CD8-positive, alpha-beta memory T cell (primary cell): ENCODE measurements at regions not wholly inside any gene's neighbourhood (a gene's known extent, or its start where the extent isn't known, plus 50 kb on each side); places are given as distances from the start of the nearest gene placed in this dataset.
"Not testable (repeated sequence)": the region's sequence is repeated elsewhere in the genome, so short reads cannot be mapped to it uniquely, and the experiment has no call there.

Experiments
- CTCF ChIA-PET: fragments of 350-600 bp; sonication (Branson Sonifier 250); formaldehyde crosslinking; loops from one replicate; lab custom pipeline; 2021; ENCODE audit warnings: antibody characterized with exemption; lab: Charles Lee
- POLR2A ChIA-PET: fragments of 350-600 bp; sonication (Branson Sonifier 250); formaldehyde crosslinking; loops from one replicate; lab custom pipeline; 2021; ENCODE audit warnings: antibody characterized with exemption; lab: Charles Lee
- DNase-seq, 5 donors: peaks; one replicate each; pipeline versions ENCODE4 v3.0.0 to v3.0.0-alpha.2; 2020 to 2022; ENCODE audit warnings: mixed read lengths in 1 of 5
- H3K27ac ChIP-seq: one replicate; pipeline ENCODE4 v1.7.0; 2013; ENCODE audit warnings: low read depth, mild to moderate bottlenecking, low read length, moderate library complexity
- H3K27me3 ChIP-seq: 2 replicates; pipeline ENCODE4 v1.7.0; 2013; ENCODE audit warnings: low read length, mild to moderate bottlenecking; ENCODE audit not compliant: insufficient read depth, poor library complexity, severe bottlenecking
- H3K36me3 ChIP-seq: 2 replicates; pipeline ENCODE4 v1.7.0; 2013; ENCODE audit warnings: mild to moderate bottlenecking, low read length, moderate library complexity; ENCODE audit not compliant: insufficient read depth
- H3K4me1 ChIP-seq: 2 replicates; pipeline ENCODE4 v1.7.0; 2013; ENCODE audit warnings: mild to moderate bottlenecking, low read length, moderate library complexity; ENCODE audit not compliant: insufficient read depth
- H3K4me3 ChIP-seq: 2 replicates; pipeline ENCODE4 v1.7.0; 2013; ENCODE audit warnings: mild to moderate bottlenecking, low read length
- H3K9me3 ChIP-seq: 2 replicates; pipeline ENCODE4 v1.7.0; 2013; ENCODE audit warnings: mild to moderate bottlenecking, low read length
- H3K27ac Mint-ChIP-seq, 8 donors: one replicate each; pipeline ENCODE4 v1.8.0; 2020 to 2021; ENCODE audit warnings: mixed read lengths in 8 of 8, mild to moderate bottlenecking in 6 of 8, inconsistent platforms in 3 of 8, moderate library complexity in 3 of 8
- H3K27me3 Mint-ChIP-seq, 2 donors: one replicate each; pipeline ENCODE4 v1.8.0; 2020 to 2021; ENCODE audit warnings: mixed read lengths in 2 of 2, mild to moderate bottlenecking in 1 of 2, moderate library complexity in 1 of 2
- H3K36me3 Mint-ChIP-seq, 3 donors: one replicate each; pipeline ENCODE4 v1.8.0; 2020 to 2021; ENCODE audit warnings: mixed read lengths in 3 of 3, inconsistent platforms in 1 of 3, mild to moderate bottlenecking in 1 of 3
- H3K4me1 Mint-ChIP-seq, 3 donors: one replicate each; pipeline ENCODE4 v1.8.0; 2020 to 2021; ENCODE audit warnings: mixed read lengths in 3 of 3, inconsistent platforms in 1 of 3, mild to moderate bottlenecking in 1 of 3
- H3K4me3 Mint-ChIP-seq, 7 donors: one replicate each; pipeline ENCODE4 v1.8.0; 2020 to 2021; ENCODE audit warnings: mixed read lengths in 7 of 7, mild to moderate bottlenecking in 6 of 7, moderate library complexity in 4 of 7, inconsistent platforms in 2 of 7
- H3K9me3 Mint-ChIP-seq, 5 donors: one replicate each; pipeline ENCODE4 v1.8.0; 2020 to 2022; ENCODE audit warnings: mixed read lengths in 5 of 5, mild to moderate bottlenecking in 3 of 5, moderate library complexity in 2 of 5, inconsistent platforms in 1 of 5

GRCh38 chr17:31733326-31733725 is 125.7 kb downstream of the COPRS start:
- no peaks in the 10 kb centered on the region for H3K27me3 ChIP-seq
- H3K4me1 ChIP-seq = no peaks in the 10 kb centered on the region
- peaks cover 0 to 2% (median 0%) of the 10 kb centered on the region in 3 donors for H3K36me3 Mint-ChIP-seq
- H3K36me3 ChIP-seq = no peaks in the 10 kb centered on the region
- H3K27me3 Mint-ChIP-seq = peaks cover 4 to 34% of the 10 kb centered on the region in 2 donors
- no peaks in the 10 kb centered on the region for H3K4me1 Mint-ChIP-seq
- H3K9me3 ChIP-seq = no peaks in the 10 kb centered on the region
- POLR2A ChIA-PET = no interaction called here
- no peak for DNase-seq
- H3K27ac ChIP-seq = no peak overlapping the region
- no peak overlapping the region for H3K4me3 ChIP-seq
- H3K4me3 Mint-ChIP-seq = no peak overlapping the region
- peaks cover 0 to 2% (median 0%) of the 10 kb centered on the region in 5 donors for H3K9me3 Mint-ChIP-seq
- H3K27ac Mint-ChIP-seq = no peak overlapping the region
- CTCF ChIA-PET = no interaction called here

GRCh38 chr17:31731585-31732154 is 127.4 kb downstream of the COPRS start:
- peaks cover 3 to 34% of the 10 kb centered on the region in 2 donors for H3K27me3 Mint-ChIP-seq
- H3K4me1 ChIP-seq, H3K9me3 Mint-ChIP-seq, H3K4me3 ChIP-seq, H3K4me1 Mint-ChIP-seq, POLR2A ChIA-PET, H3K27me3 ChIP-seq, H3K36me3 ChIP-seq, H3K27ac Mint-ChIP-seq, H3K4me3 Mint-ChIP-seq, H3K27ac ChIP-seq, H3K36me3 Mint-ChIP-seq, DNase-seq, CTCF ChIA-PET, H3K9me3 ChIP-seq: not testable (repeated sequence)

GRCh38 chr17:31731118-31731517 is 127.9 kb downstream of the COPRS start:
- Histone ChIP-seq H3K36me3 (no peaks in the 10 kb centered on the region), H3K27ac (no peak overlapping the region), H3K27me3 (no peaks in the 10 kb centered on the region), H3K4me1 (no peaks in the 10 kb centered on the region), H3K4me3 (no peak overlapping the region), H3K9me3 (no peaks in the 10 kb centered on the region)
- H3K27me3 Mint-ChIP-seq = peaks cover 1 to 31% of the 10 kb centered on the region in 2 donors
- H3K36me3 Mint-ChIP-seq = no peaks in the 10 kb centered on the region
- H3K27ac Mint-ChIP-seq = no peak overlapping the region
- H3K4me1 Mint-ChIP-seq = no peaks in the 10 kb centered on the region
- peaks cover 0 to 2% (median 0%) of the 10 kb centered on the region in 5 donors for H3K9me3 Mint-ChIP-seq
- CTCF ChIA-PET = no interaction called here
- POLR2A ChIA-PET = no interaction called here
- no peak overlapping the region for H3K4me3 Mint-ChIP-seq
- DNase-seq = no peak

GRCh38 chr17:31726980-31727427 is 132.0 kb downstream of the COPRS start:
- CTCF ChIA-PET = no interaction called here

GRCh38 chr17:31724619-31725018 is 134.4 kb downstream of the COPRS start:
- POLR2A ChIA-PET = no interaction called here

More at GRCh38 chr17:31726980-31727427, 132.0 kb downstream of the COPRS start:
- Histone ChIP-seq H3K27me3 (no peaks in the 10 kb centered on the region), H3K36me3 (no peaks in the 10 kb centered on the region), H3K4me1 (no peaks in the 10 kb centered on the region), H3K9me3 (no peaks in the 10 kb centered on the region), H3K4me3 (no peak overlapping the region), H3K27ac (no peak overlapping the region)
- Mint-ChIP-seq H3K27me3 (peaks cover 1 to 38% of the 10 kb centered on the region in 2 donors), H3K9me3 (peaks cover 0 to 2% (median 0%) of the 10 kb centered on the region in 5 donors), H3K27ac (no peak overlapping the region), H3K4me1 (no peaks in the 10 kb centered on the region), H3K4me3 (no peak overlapping the region), H3K36me3 (no peaks in the 10 kb centered on the region)
- POLR2A ChIA-PET = no interaction called here
- DNase-seq = no peak

GRCh38 chr17:31724026-31724425 is 135.0 kb downstream of the COPRS start:
- H3K36me3 ChIP-seq = no peaks in the 10 kb centered on the region
- no peak overlapping the region for H3K27ac Mint-ChIP-seq
- H3K36me3 Mint-ChIP-seq = no peaks in the 10 kb centered on the region
- H3K27me3 ChIP-seq = no peaks in the 10 kb centered on the region
- H3K4me1 ChIP-seq = no peaks in the 10 kb centered on the region
- H3K4me3 Mint-ChIP-seq = no peak overlapping the region
- H3K9me3 Mint-ChIP-seq = peaks cover 0 to 2% (median 0%) of the 10 kb centered on the region in 5 donors
- ChIA-PET POLR2A (no interaction called here), CTCF (no interaction called here)
- DNase-seq = no peak
- H3K27ac ChIP-seq = no peak overlapping the region
- H3K27me3 Mint-ChIP-seq = peaks cover 2 to 49% of the 10 kb centered on the region in 2 donors
- H3K4me3 ChIP-seq = no peak overlapping the region
- H3K4me1 Mint-ChIP-seq = no peaks in the 10 kb centered on the region
- no peaks in the 10 kb centered on the region for H3K9me3 ChIP-seq

More at GRCh38 chr17:31724619-31725018, 134.4 kb downstream of the COPRS start:
- no peak overlapping the region for H3K4me3 ChIP-seq
- Mint-ChIP-seq H3K9me3 (peaks cover 0 to 2% (median 0%) of the 10 kb centered on the region in 5 donors), H3K4me3 (no peak overlapping the region), H3K27me3 (peaks cover 2 to 44% of the 10 kb centered on the region in 2 donors), H3K36me3 (no peaks in the 10 kb centered on the region), H3K27ac (no peak overlapping the region), H3K4me1 (no peaks in the 10 kb centered on the region)
- H3K9me3 ChIP-seq = no peaks in the 10 kb centered on the region
- H3K36me3 ChIP-seq = no peaks in the 10 kb centered on the region
- DNase-seq = no peak
- no peaks in the 10 kb centered on the region for H3K4me1 ChIP-seq
- H3K27ac ChIP-seq = no peak overlapping the region
- no peaks in the 10 kb centered on the region for H3K27me3 ChIP-seq
- CTCF ChIA-PET = no interaction called here

- CTCF ChIA-PET = no interaction called here
Observed at GRCh38 chr17:31722251-31723056, 136.6 kb downstream of the COPRS start.

GRCh38 chr17:31721291-31722025 is 137.6 kb downstream of the COPRS start:
- Histone ChIP-seq H3K27ac (no peak overlapping the region), H3K36me3 (no peaks in the 10 kb centered on the region), H3K9me3 (no peaks in the 10 kb centered on the region), H3K27me3 (no peaks in the 10 kb centered on the region), H3K4me1 (no peaks in the 10 kb centered on the region), H3K4me3 (no peak overlapping the region)
- CTCF ChIA-PET = no interaction called here
- DNase-seq = no peak
- H3K4me1 Mint-ChIP-seq = no peaks in the 10 kb centered on the region
- H3K9me3 Mint-ChIP-seq = peaks cover 0 to 2% (median 0%) of the 10 kb centered on the region in 5 donors
- H3K36me3 Mint-ChIP-seq = no peaks in the 10 kb centered on the region
- H3K27ac Mint-ChIP-seq = no peak overlapping the region
- peaks cover 5 to 40% of the 10 kb centered on the region in 2 donors for H3K27me3 Mint-ChIP-seq
- POLR2A ChIA-PET = no interaction called here
- no peak overlapping the region for H3K4me3 Mint-ChIP-seq

More at GRCh38 chr17:31722251-31723056, 136.6 kb downstream of the COPRS start:
- H3K4me3 ChIP-seq = no peak overlapping the region
- POLR2A ChIA-PET = no interaction called here
- DNase-seq = no peak
- no peaks in the 10 kb centered on the region for H3K4me1 ChIP-seq
- peaks cover 5 to 40% of the 10 kb centered on the region in 2 donors for H3K27me3 Mint-ChIP-seq
- peak overlapping the region in 1 of 7 donors; percentile 2 for H3K4me3 Mint-ChIP-seq
- H3K36me3 Mint-ChIP-seq = no peaks in the 10 kb centered on the region
- H3K27ac Mint-ChIP-seq = no peak overlapping the region
- peaks cover 0 to 2% (median 0%) of the 10 kb centered on the region in 5 donors for H3K9me3 Mint-ChIP-seq
- H3K9me3 ChIP-seq = no peaks in the 10 kb centered on the region
- H3K36me3 ChIP-seq = no peaks in the 10 kb centered on the region
- H3K4me1 Mint-ChIP-seq = no peaks in the 10 kb centered on the region
- no peak overlapping the region for H3K27ac ChIP-seq
- H3K27me3 ChIP-seq = no peaks in the 10 kb centered on the region
